ENCODE measurements at regions not wholly inside any gene's neighbourhood (a gene's known extent, or its start where the extent isn't known, plus 50 kb on each side); places are given as distances from the start of the nearest gene placed in this dataset.

DNA sequence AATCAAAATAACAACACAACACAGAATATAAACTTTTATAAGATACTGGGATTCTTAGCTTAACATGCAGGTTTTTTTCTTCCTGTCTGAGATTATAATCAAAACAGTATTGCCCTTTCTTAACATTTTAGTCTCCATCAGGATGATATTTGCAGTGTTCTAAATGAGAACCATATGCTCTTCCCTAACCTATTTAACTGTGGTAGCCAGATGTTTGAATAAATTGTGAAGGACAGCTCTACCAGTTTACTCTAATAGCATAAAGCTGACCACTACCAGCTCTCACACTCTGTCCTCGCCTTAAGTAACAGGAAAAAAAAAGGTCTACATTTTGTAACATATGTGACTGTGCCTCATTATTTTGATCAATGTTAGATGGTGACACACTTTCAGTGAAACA, 618.7 kb upstream of the SGCG start:
- no peak overlapping the region for H3K4me3 Mint-ChIP-seq
- Histone ChIP-seq H3K23me2 (ENCODE audit: insufficient read length, low read depth, low read length, poor library complexity, severe bottlenecking) (no peaks in the 10 kb centered on the region), H3K4me1 (ENCODE audit: insufficient read depth, low read length) (no peaks in the 10 kb centered on the region), H2BK15ac (ENCODE audit: low read depth, low read length) (no peak overlapping the region), H2AFZ (ENCODE audit: low read length) (no peak overlapping the region), H3K4ac (ENCODE audit: low read depth, low read length) (no peak overlapping the region), H3K27ac (ENCODE audit: insufficient read length, low read depth, low read length) (no peak overlapping the region), H2BK5ac (ENCODE audit: insufficient read length, low read length) (no peak overlapping the region), H2BK12ac (ENCODE audit: insufficient read length, low read depth, low read length) (no peak overlapping the region), H2AK5ac (ENCODE audit: insufficient read length, low read length) (no peak overlapping the region), H3K23ac (ENCODE audit: insufficient read length, low read depth, low read length) (no peak overlapping the region), H3K9me3 (ENCODE audit: control insufficient read depth, low read depth, low read length) (no peaks in the 10 kb centered on the region), H3K4me2 (ENCODE audit: insufficient read depth, insufficient read length, low read length) (no peak overlapping the region), H4K5ac (ENCODE audit: insufficient read length, low read depth, low read length) (no peak overlapping the region), H3K79me2 (ENCODE audit: insufficient read depth, low read length) (no peaks in the 10 kb centered on the region), H4K8ac (replicated peaks; ENCODE audit: insufficient read length, low read depth, low read length) (no peak overlapping the region), H3K27me3 (ENCODE audit: insufficient read depth, low read length) (no peaks in the 10 kb centered on the region), H3T11ph (ENCODE audit: low read length) (no peak overlapping the region), H3K56ac (ENCODE audit: insufficient read length, low read depth, low read length) (no peak overlapping the region), H3K14ac (ENCODE audit: insufficient read depth, low read length) (no peak overlapping the region), H2BK120ac (ENCODE audit: low read depth, low read length, poor library complexity, severe bottlenecking) (no peak overlapping the region), H3K79me1 (ENCODE audit: insufficient read depth, low read depth, low read length, poor library complexity, severe bottlenecking) (no peaks in the 10 kb centered on the region), H4K20me1 (ENCODE audit: control insufficient read depth, insufficient read depth, insufficient read length) (no peaks in the 10 kb centered on the region), H3K9ac (ENCODE audit: extremely low read depth, insufficient read length, low read length) (no peak overlapping the region), H2BK20ac (ENCODE audit: low read depth, low read length, poor library complexity, severe bottlenecking) (no peak overlapping the region), H3K18ac (ENCODE audit: insufficient read length, low read depth, low read length) (no peak overlapping the region), H4K91ac (ENCODE audit: insufficient read length, low read depth, low read length) (no peak overlapping the region)
- no CpG with 5 or more reads among the region's 1 CpG for WGBS (ENCODE audit: extremely low coverage, insufficient read length, low lambda C conversion rate)
- DNase-seq: no peak
- H3K4me1 Mint-ChIP-seq: peaks cover 4 to 7% of the 10 kb centered on the region in 2 experiments
- H3K36me3 Mint-ChIP-seq (ENCODE audit: insufficient read depth in 1 of 3, low read depth in 3 of 3): peaks cover 0 to 4% (median 2%) of the 10 kb centered on the region in 3 experiments; a peak in 3 of 7 replicates
- no peak for TF ChIP-seq CTCF (conservative IDR thresholded peaks at IDR 0.05)
- no peaks in the 10 kb centered on the region for H3K27me3 Mint-ChIP-seq (ENCODE audit: low read depth)
- H3K9me3 Mint-ChIP-seq: peaks cover 4 to 9% of the 10 kb centered on the region in 2 experiments; a peak in 3 of 5 replicates
- no peak overlapping the region for H3K27ac Mint-ChIP-seq
